RWPE1 (cell line): ENCODE measurements at regions not wholly inside any gene's neighbourhood (a gene's known extent, or its start where the extent isn't known, plus 50 kb on each side); places are given as distances from the start of the nearest gene placed in this dataset.

ENCODE experiments used
- CTCF ChIA-PET: fragments of 350-600 bp; sonication (Branson Sonifier 250); formaldehyde crosslinking; extraction: SDS; loops from one replicate; lab custom pipeline; 2021; lab: Yijun Ruan, JAX
- POLR2A ChIA-PET: fragments of 400-600 bp; formaldehyde crosslinking; extraction: SDS; loops from one replicate; lab custom pipeline; 2020; ENCODE audit warnings: antibody characterized with exemption; ENCODE audit not compliant: low non-redundant PET; lab: Yijun Ruan, JAX
- DNase-seq: peaks from one replicate; pipeline ENCODE4 v3.0.0; 2012; ENCODE audit warnings: low spot score
- H3K27ac ChIP-seq: fragments of 450-650 bp; 2 replicates; pipeline ENCODE4 v1.5.1; 2017
- TF ChIP-seq, protein P1 (sequence below): fragments of 450-650 bp; conservative IDR thresholded peaks from 2 replicates; pipeline ENCODE4 v1.5.1; 2017; ENCODE audit warnings: low read depth, mild to moderate bottlenecking

DNA sequence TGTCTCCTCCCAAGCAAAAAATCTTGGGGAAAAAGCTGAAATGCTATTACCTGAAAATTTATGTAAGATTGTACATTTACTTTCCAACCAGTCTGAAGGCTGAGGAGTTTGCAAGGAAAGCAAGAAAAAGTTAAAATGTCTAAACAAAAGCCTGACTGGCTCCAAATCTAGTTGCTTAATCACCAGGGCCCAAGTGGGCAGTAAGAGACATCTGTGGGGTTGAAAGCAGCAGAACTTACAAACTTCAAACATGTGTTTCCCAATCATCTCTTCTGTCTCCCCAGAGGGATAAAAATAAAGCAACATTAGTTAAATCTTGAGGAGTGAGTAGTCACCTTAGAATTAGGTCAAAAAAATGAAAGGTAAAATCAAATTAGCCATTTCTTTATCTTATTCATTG, 98.6 kb downstream of the OGFRL1 start:
- ChIA-PET POLR2A (no interaction called here), CTCF (interaction anchor here (2.2 kb wide), 1 partner anchor 123 kb away, joined by 8 read pairs; no protein-coding TSS in a partner anchor)
- H3K27ac ChIP-seq: no peak overlapping the region
- DNase-seq: no peak
- TF ChIP-seq, protein P1, sequence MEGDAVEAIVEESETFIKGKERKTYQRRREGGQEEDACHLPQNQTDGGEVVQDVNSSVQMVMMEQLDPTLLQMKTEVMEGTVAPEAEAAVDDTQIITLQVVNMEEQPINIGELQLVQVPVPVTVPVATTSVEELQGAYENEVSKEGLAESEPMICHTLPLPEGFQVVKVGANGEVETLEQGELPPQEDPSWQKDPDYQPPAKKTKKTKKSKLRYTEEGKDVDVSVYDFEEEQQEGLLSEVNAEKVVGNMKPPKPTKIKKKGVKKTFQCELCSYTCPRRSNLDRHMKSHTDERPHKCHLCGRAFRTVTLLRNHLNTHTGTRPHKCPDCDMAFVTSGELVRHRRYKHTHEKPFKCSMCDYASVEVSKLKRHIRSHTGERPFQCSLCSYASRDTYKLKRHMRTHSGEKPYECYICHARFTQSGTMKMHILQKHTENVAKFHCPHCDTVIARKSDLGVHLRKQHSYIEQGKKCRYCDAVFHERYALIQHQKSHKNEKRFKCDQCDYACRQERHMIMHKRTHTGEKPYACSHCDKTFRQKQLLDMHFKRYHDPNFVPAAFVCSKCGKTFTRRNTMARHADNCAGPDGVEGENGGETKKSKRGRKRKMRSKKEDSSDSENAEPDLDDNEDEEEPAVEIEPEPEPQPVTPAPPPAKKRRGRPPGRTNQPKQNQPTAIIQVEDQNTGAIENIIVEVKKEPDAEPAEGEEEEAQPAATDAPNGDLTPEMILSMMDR: no peak

- TF ChIP-seq, protein P1: no peak
- no peak for DNase-seq
- H3K27ac ChIP-seq: no peak overlapping the region
- ChIA-PET CTCF (interaction anchor here (0.9 to 2.2 kb wide), 2 partner anchors 122 kb away, joined by 3 to 8 read pairs; no protein-coding TSS in a partner anchor), POLR2A (no interaction called here)
These were observed 99.6 kb downstream of the OGFRL1 start for GRCh38 chr6:71388068-71388744.

DNA sequence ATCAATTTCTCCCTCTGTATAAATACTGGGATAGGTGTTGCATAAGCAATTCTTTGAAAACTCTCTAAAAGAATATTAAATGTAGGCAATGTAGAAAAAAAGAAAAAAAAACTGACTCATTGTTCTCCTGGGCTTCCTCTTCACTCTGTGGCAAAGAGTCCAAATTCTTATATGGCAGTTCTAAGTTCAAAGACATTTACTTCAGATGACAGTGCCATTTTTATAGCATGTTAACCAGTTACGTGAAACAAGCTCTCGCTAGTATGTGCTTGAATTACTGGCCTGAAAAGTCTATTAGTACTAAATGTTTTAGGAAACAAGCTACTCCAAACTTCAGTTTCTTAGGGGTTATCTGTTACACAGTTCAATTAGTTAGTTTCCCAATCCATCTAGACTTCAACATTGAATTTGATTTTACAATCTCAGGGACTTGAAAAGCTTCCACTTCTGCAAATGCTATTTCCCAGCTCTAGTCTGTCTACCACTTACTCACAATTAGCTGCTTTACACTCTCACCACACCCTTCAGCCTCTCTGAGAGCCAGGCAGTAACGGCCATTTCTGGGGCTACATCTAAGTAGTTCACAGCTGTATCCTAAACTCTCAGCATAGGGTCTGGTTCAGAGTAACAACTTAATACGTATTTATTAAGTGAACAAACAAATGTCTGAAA, 100.4 kb downstream of the OGFRL1 start:
- TF ChIP-seq, protein P1: no peak
- POLR2A ChIA-PET: no interaction called here
- no peak for DNase-seq
- CTCF ChIA-PET: interaction anchor here (0.9 kb wide), 2 partner anchors 121 to 769 kb away, joined by 3 to 4 read pairs; no protein-coding TSS in a partner anchor
- H3K27ac ChIP-seq: no peak overlapping the region

DNA sequence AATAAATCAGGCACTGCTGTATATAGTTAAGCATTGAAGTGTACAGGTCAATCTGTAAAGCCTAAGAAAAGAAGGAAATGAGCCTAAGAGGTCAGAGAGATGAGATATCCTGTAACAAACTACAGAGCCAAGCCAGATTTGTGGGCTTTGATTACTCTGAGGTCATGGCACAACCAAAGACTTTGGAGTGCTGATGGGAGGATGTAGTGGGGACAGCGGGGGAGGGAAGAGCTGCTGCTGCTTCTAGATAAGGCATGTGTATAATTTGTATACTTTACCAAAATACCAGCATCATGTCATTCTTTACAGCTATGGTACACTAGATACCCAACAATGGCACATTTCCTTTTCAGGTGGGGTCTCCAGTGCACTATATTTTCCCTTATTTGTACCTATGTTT, 102.5 kb downstream of the OGFRL1 start:
- POLR2A ChIA-PET: no interaction called here
- DNase-seq: no peak
- TF ChIP-seq, protein P1: no peak
- H3K27ac ChIP-seq: no peak overlapping the region
- CTCF ChIA-PET: no interaction called here

- ChIA-PET CTCF (no interaction called here), POLR2A (no interaction called here)
- no peak overlapping the region for H3K27ac ChIP-seq
- TF ChIP-seq, protein P1: no peak
- no peak for DNase-seq
These were observed 103.7 kb downstream of the OGFRL1 start for GRCh38 chr6:71392276-71392675.

GRCh38 chr6:71393471-71393870, 104.9 kb downstream of the OGFRL1 start:
- ChIA-PET CTCF (no interaction called here), POLR2A (no interaction called here)
- TF ChIP-seq, protein P1: no peak
- DNase-seq: no peak
- no peak overlapping the region for H3K27ac ChIP-seq
